ENCODE measurements at regions not wholly inside any gene's neighbourhood (a gene's known extent, or its start where the extent isn't known, plus 50 kb on each side); places are given as distances from the start of the nearest gene placed in this dataset.

DNA sequence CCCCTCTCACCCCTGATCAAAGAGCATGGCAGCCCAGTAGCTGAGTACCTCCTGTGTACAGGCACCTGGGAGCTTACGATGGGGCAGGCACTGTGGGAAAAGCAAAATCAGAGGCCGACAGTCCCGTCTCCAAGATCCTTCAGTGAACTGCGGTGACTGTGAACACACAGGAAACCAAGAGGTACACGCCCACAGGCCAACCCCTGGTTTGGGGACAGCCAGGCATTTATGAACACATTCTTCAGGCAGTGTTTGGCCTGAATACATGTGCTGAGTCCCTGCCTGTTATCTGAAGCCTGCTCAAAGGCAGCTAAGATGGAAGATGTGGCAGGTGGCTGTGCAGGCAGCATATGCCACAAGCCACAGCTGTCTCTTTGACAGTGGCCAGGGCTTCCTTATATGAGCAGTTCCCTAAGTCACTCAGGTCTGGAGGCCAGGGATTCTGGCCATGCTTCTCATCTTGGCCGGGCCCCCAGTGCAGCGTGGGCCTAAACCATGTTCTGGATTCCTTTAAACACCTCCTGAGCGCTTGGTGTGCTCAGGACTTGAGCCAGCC, 123.6 kb downstream of the UQCRFS1 start:
- DNase-seq (ENCODE audit: low read depth) = no peak
- no peak overlapping the region for H3K4me3 ChIP-seq (ENCODE audit: low read length)
- TF ChIP-seq, protein P1, sequence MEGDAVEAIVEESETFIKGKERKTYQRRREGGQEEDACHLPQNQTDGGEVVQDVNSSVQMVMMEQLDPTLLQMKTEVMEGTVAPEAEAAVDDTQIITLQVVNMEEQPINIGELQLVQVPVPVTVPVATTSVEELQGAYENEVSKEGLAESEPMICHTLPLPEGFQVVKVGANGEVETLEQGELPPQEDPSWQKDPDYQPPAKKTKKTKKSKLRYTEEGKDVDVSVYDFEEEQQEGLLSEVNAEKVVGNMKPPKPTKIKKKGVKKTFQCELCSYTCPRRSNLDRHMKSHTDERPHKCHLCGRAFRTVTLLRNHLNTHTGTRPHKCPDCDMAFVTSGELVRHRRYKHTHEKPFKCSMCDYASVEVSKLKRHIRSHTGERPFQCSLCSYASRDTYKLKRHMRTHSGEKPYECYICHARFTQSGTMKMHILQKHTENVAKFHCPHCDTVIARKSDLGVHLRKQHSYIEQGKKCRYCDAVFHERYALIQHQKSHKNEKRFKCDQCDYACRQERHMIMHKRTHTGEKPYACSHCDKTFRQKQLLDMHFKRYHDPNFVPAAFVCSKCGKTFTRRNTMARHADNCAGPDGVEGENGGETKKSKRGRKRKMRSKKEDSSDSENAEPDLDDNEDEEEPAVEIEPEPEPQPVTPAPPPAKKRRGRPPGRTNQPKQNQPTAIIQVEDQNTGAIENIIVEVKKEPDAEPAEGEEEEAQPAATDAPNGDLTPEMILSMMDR (IDR thresholded peaks at IDR 0.05; ENCODE audit: insufficient read depth, low read depth, low read length, missing control alignments) = no peak

DNA sequence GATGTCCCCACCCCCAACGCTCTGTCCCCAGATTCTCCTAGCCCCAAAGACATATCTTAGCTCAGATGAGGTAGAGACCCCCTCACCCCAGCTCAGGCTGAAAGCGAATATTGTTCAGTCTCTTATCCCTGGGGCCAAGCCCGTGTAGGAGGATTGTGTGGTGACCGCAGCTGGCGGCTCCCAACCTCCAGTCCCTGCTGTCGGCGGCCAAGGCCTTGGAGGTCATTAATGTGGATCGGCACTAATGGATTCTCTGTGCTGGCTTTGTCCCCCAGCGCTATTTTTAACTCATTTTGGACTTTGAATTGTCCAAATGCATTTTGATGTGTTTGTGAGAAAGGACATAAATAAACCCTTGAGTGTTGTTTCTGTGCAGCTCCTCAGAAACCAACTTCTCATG, 124.2 kb downstream of the UQCRFS1 start:
- TF ChIP-seq, protein P1 (IDR thresholded peaks at IDR 0.05; ENCODE audit: insufficient read depth, low read depth, low read length, missing control alignments) = no peak
- no peak overlapping the region for H3K4me3 ChIP-seq (ENCODE audit: low read length)
- no peak for DNase-seq (ENCODE audit: low read depth)

DNA sequence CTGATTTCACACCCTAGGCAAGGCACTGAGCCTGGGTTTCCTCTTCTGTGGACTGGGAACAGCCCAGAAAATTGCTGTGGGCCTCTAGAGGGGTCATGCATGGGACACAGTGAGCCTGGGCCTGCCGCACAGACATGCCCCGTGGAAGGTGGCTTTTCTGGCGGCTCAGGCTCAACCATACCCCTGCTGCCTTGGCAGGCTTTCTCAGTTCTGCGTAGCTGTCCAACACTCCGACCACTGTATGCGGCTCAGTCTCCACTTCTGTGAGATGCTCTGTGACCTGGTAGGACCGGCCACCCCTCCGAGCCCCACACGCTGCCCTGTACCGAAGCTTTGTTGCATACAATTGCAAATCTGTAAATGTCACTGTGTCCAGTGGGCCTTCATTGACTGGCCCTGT, 126.3 kb downstream of the UQCRFS1 start:
- H3K4me3 ChIP-seq (ENCODE audit: low read length) = no peak overlapping the region
- no peak for DNase-seq (ENCODE audit: low read depth)
- TF ChIP-seq, protein P1 (IDR thresholded peaks at IDR 0.05; ENCODE audit: insufficient read depth, low read depth, low read length, missing control alignments) = no peak

DNA sequence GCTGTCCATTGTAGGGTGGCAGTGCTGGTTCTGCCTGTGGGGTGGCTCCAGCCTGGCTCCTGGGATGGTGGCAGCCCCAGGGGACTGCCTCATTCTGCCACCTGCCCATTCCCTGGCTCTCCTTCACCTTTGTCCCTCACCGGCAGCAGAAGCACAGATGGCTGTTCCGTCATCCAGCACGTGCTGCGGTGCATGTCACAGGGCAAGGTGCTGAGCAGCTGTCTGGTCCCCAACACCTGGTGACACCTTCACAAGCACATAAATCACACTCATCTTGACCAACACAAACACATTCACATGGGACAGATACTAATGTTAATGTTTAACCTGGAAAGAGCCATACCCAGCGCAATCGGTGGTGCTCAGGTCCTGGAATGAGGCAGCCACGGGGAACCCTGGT, 126.8 kb downstream of the UQCRFS1 start:
- TF ChIP-seq, protein P1 (IDR thresholded peaks at IDR 0.05; ENCODE audit: insufficient read depth, low read depth, low read length, missing control alignments) = no peak
- DNase-seq (ENCODE audit: low read depth) = no peak
- no peak overlapping the region for H3K4me3 ChIP-seq (ENCODE audit: low read length)

GRCh38 chr19:29085630-29086029, 127.3 kb downstream of the UQCRFS1 start:
- TF ChIP-seq, protein P1 (IDR thresholded peaks at IDR 0.05; ENCODE audit: insufficient read depth, low read depth, low read length, missing control alignments) = no peak
- no peak overlapping the region for H3K4me3 ChIP-seq (ENCODE audit: low read length)
- DNase-seq (ENCODE audit: low read depth) = no peak

GRCh38 chr19:29085206-29085605, 127.7 kb downstream of the UQCRFS1 start:
- no peak for DNase-seq (ENCODE audit: low read depth)
- H3K4me3 ChIP-seq (ENCODE audit: low read length) = no peak overlapping the region
- TF ChIP-seq, protein P1 (IDR thresholded peaks at IDR 0.05; ENCODE audit: insufficient read depth, low read depth, low read length, missing control alignments) = no peak

GRCh38 chr19:29084266-29084665, 128.7 kb downstream of the UQCRFS1 start:
- no peak overlapping the region for H3K4me3 ChIP-seq (ENCODE audit: low read length)
- TF ChIP-seq, protein P1 (IDR thresholded peaks at IDR 0.05; ENCODE audit: insufficient read depth, low read depth, low read length, missing control alignments) = no peak
- no peak for DNase-seq (ENCODE audit: low read depth)

All from epithelial cell of esophagus (primary cell).